K562 (cell line): ENCODE measurements at regions not wholly inside any gene's neighbourhood (a gene's known extent, or its start where the extent isn't known, plus 50 kb on each side); places are given as distances from the start of the nearest gene placed in this dataset.

Source experiments
- ELF4 ChIP-seq: fragments of 450-650 bp; formaldehyde crosslinking; IDR thresholded peaks from 2 replicates; pipeline ENCODE4 v1.4.0; 2022; ENCODE audit warnings: missing genetic modification characterization
- STAT6 ChIP-seq: sonication (generic); formaldehyde crosslinking; IDR thresholded peaks from 2 replicates; pipeline ENCODE4 v1.8.1; 2023; ENCODE audit warnings: mild to moderate bottlenecking, missing genetic modification reagents
- TF ChIP-seq, protein P1 (sequence below), 3 experiments: IDR thresholded peaks in 2 of 3; conservative IDR thresholded peaks in 1 of 3; 2 replicates each; pipeline ENCODE4 v1.5.1; 2011 to 2012; ENCODE audit warnings: low read length in 3 of 3, mild to moderate bottlenecking in 3 of 3, control low read depth in 2 of 3, improper control_type of control experiment in 1 of 3, inconsistent platforms in 1 of 3, low read depth in 1 of 3, mixed read lengths in 1 of 3, moderate library complexity in 1 of 3; ENCODE audit not compliant: insufficient read depth in 2 of 3
- TF ChIP-seq, protein P2 (sequence below), 2 experiments: fragments of 250-450 bp in 1 of 2; fragments of 450-650 bp in 1 of 2; sonication (Bioruptor Pico) in 1 of 2; IDR thresholded peaks; 2 replicates each; pipeline versions ENCODE4 v1.6.1 to v1.8.0; 2016 to 2021; ENCODE audit warnings: mild to moderate bottlenecking in 2 of 2, moderate library complexity in 2 of 2, missing compliant biosample characterization in 1 of 2, missing genetic modification characterization in 1 of 2
- TF ChIP-seq, protein P3 (sequence below): sonication (generic); formaldehyde crosslinking; IDR thresholded peaks from 2 replicates; pipeline ENCODE4 v1.8.1; 2023; ENCODE audit warnings: mild to moderate bottlenecking, missing genetic modification reagents

DNA sequence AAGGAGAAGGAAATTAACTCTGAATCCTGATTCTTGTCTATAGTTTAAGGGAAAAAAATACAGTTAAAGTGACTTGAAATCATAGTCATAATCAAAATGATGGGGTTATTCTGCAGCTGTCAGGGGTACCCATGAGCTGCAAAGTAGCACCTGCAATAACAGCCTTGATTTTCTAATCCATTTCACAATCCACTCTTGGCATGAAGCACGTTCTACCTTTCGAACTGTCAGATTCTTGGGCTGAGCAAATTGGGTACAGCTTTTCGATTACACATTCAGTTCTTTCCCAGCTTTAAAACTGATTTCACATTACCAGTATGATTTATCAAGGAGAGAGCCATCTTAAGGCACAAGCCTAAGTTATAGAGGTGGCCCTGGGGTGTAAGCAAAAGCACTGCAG is 118.5 kb upstream of the DTNBP1 start (continued):
- TF ChIP-seq STAT6, result no peak
- no peak for TF ChIP-seq ELF4 (CRISPR knock-in tag)
- TF ChIP-seq, protein P1, sequence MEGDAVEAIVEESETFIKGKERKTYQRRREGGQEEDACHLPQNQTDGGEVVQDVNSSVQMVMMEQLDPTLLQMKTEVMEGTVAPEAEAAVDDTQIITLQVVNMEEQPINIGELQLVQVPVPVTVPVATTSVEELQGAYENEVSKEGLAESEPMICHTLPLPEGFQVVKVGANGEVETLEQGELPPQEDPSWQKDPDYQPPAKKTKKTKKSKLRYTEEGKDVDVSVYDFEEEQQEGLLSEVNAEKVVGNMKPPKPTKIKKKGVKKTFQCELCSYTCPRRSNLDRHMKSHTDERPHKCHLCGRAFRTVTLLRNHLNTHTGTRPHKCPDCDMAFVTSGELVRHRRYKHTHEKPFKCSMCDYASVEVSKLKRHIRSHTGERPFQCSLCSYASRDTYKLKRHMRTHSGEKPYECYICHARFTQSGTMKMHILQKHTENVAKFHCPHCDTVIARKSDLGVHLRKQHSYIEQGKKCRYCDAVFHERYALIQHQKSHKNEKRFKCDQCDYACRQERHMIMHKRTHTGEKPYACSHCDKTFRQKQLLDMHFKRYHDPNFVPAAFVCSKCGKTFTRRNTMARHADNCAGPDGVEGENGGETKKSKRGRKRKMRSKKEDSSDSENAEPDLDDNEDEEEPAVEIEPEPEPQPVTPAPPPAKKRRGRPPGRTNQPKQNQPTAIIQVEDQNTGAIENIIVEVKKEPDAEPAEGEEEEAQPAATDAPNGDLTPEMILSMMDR (IDR thresholded peaks at IDR 0.05 in 2 of 3, conservative IDR thresholded peaks at IDR 0.05 in 1 of 3; ENCODE audit: insufficient read depth in 2 of 3, low read depth in 1 of 3, low read length in 3 of 3), result no peak
- TF ChIP-seq, protein P2, sequence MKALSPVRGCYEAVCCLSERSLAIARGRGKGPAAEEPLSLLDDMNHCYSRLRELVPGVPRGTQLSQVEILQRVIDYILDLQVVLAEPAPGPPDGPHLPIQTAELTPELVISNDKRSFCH (CRISPR knock-in tag; IDR thresholded peaks at IDR 0.05), result no peak
- TF ChIP-seq, protein P2 (tag; IDR thresholded peaks at IDR 0.05), result no peak
- TF ChIP-seq, protein P3, sequence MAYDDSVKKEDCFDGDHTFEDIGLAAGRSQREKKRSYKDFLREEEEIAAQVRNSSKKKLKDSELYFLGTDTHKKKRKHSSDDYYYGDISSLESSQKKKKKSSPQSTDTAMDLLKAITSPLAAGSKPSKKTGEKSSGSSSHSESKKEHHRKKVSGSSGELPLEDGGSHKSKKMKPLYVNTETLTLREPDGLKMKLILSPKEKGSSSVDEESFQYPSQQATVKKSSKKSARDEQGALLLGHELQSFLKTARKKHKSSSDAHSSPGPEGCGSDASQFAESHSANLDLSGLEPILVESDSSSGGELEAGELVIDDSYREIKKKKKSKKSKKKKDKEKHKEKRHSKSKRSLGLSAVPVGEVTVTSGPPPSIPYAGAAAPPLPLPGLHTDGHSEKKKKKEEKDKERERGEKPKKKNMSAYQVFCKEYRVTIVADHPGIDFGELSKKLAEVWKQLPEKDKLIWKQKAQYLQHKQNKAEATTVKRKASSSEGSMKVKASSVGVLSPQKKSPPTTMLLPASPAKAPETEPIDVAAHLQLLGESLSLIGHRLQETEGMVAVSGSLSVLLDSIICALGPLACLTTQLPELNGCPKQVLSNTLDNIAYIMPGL (CRISPR knock-in tag), result no peak
